ENCODE measurements at regions not wholly inside any gene's neighbourhood (a gene's known extent, or its start where the extent isn't known, plus 50 kb on each side); places are given as distances from the start of the nearest gene placed in this dataset.
A peak's percentile ranks its signal among the peaks of the same experiment; 100 is the strongest.

DNA sequence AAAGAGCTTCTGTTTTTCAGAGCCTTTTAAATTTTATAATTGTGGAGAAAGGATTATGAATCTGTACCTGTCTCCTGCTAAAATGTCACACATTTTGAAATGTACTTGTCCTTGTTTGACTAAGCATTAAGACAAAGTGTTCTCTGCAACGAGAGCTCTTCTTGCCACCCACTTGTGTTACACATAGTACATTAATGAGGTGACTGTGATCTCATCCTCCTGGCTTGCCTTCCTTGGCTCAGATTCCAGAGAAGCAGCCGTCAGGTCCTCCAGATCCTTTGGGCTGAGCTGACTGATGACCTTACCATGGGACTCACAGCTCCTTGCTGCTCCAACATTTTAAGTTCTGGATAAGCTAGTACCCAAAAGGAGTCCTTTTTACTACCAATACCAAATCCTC, 81.4 kb downstream of the BBS10 start:
- ChIA-PET CTCF (interaction anchor here (1.4 kb wide), 1 partner anchor 80 kb away, joined by 3 read pairs; no protein-coding TSS in a partner anchor), POLR2A (ENCODE audit: unreplicated experiment) (interaction anchor here (0.7 kb wide), 1 partner anchor 9 kb away, joined by 3 read pairs; no protein-coding TSS in a partner anchor)
- Histone ChIP-seq H4K8ac (ENCODE audit: low read depth in 2 of 2, low read length in 2 of 2) (peak overlapping the region in 1 of 2 experiments; percentile 52; a peak in 2 of 4 replicates), H3K23ac (ENCODE audit: low read depth, low read length) (peak overlapping the region; percentile 84; the same call in 1 of the 2 replicates), H2BK120ac (ENCODE audit: low read depth, low read length) (peak overlapping the region; percentile 89), H4K91ac (ENCODE audit: insufficient read depth, low read depth, low read length) (peak overlapping the region; percentile 40), H3K14ac (replicated peaks; ENCODE audit: low read depth, low read length) (peak overlapping the region; percentile 81), H3K4ac (ENCODE audit: low read depth, low read length) (peak overlapping the region; percentile 89), H2AK9ac (replicated peaks; ENCODE audit: low read depth, low read length, poor library complexity) (peak overlapping the region; percentile 83), H3K56ac (ENCODE audit: extremely low read depth, insufficient read depth, low read length) (no peak overlapping the region), H3K36me3 (ENCODE audit: control insufficient read depth, insufficient read depth, low read length) (no peaks in the 10 kb centered on the region), H3K4me3 (ENCODE audit: insufficient read depth, low read depth, low read length) (no peak overlapping the region), H3K9me1 (ENCODE audit: insufficient read depth, low read length) (peaks cover 21% of the 10 kb centered on the region), H4K5ac (ENCODE audit: low read depth, low read length) (no peak overlapping the region), H3K79me1 (ENCODE audit: low read depth in 1 of 2, low read length in 2 of 2) (peaks cover 9 to 38% of the 10 kb centered on the region in 2 experiments; a peak in 3 of 4 replicates), H3K27me3 (ENCODE audit: control insufficient read depth, insufficient read depth, low read length) (no peaks in the 10 kb centered on the region), H2BK15ac (ENCODE audit: low read depth, low read length) (peak overlapping the region; percentile 59; the same call in 2 of the 3 replicates), H3K4me2 (ENCODE audit: low read depth, low read length) (peak overlapping the region; percentile 9; the same call in 1 of the 2 replicates), H3K9me3 (ENCODE audit: control insufficient read depth, insufficient read depth, low read length) (no peaks in the 10 kb centered on the region), H3K9ac (ENCODE audit: low read depth, low read length) (no peak overlapping the region), H4K20me1 (ENCODE audit: insufficient read depth, low read length) (no peaks in the 10 kb centered on the region), H3K4me1 (ENCODE audit: control insufficient read depth, insufficient read depth, low read length) (peaks cover 11% of the 10 kb centered on the region), H2AK5ac (ENCODE audit: low read depth, low read length) (peak overlapping the region; percentile 95), H3K18ac (ENCODE audit: low read depth, low read length) (peak overlapping the region; percentile 36), H2BK20ac (ENCODE audit: low read depth, low read length) (peak overlapping the region; percentile 95), H2BK5ac (ENCODE audit: low read depth, low read length, poor library complexity, severe bottlenecking) (peak overlapping the region; percentile 65), H2AFZ (replicated peaks; ENCODE audit: low read length, poor library complexity) (peak overlapping the region; percentile 26), H3K27ac (ENCODE audit: insufficient read depth, low read length) (peak overlapping the region; percentile 12; the same call in 1 of the 2 replicates)
- DNase-seq (peak; percentile 90), ATAC-seq (ENCODE audit: low read depth) (peak; percentile 87)
- in situ Hi-C loops (cut with MboI; ENCODE audit: low sequenced_read_pairs) (no loop called here), dilution Hi-C loops (cut with HindIII; ENCODE audit: low sequenced_read_pairs, unreplicated experiment) (no loop called here), intact Hi-C loops (cut with micrococcal nuclease) (no loop called here)
- BruUV-seq (replicated peaks): no TSS peak
- WGBS, 2 experiments (ENCODE audit: extremely low coverage in 2 of 2, insufficient read length in 1 of 2): no CpG with 5 or more reads among the region's 2 CpGs
- peak; percentile 17; the same call in 1 of the 2 replicates for TF ChIP-seq BHLHE40 (IDR thresholded peaks at IDR 0.05; ENCODE audit: low read depth, low read length)
- 0 out of 2 replicates have a peak, but pooled peaks have one; percentile 22 for TF ChIP-seq FOS (IDR thresholded peaks at IDR 0.05; ENCODE audit: low read depth, low read length)
- no peak for TF ChIP-seq CHD1 (IDR thresholded peaks at IDR 0.05; ENCODE audit: low read depth, low read length)
- TF ChIP-seq RFX5 (IDR thresholded peaks at IDR 0.05; ENCODE audit: low read depth, low read length): no peak
- peak; percentile 48 for TF ChIP-seq CEBPB (IDR thresholded peaks at IDR 0.05; ENCODE audit: low read depth, low read length)
